K562 (cell line): ENCODE measurements at regions not wholly inside any gene's neighbourhood (a gene's known extent, or its start where the extent isn't known, plus 50 kb on each side); places are given as distances from the start of the nearest gene placed in this dataset.
"Not testable (repeated sequence)": the region's sequence is repeated elsewhere in the genome, so short reads cannot be mapped to it uniquely, and the experiment has no call there.

Experiments
- CTCF ChIP-seq, 3 experiments: IDR thresholded peaks in 2 of 3; conservative IDR thresholded peaks in 1 of 3; 2 replicates each; pipeline ENCODE4 v1.5.1; 2011 to 2012; ENCODE audit warnings: low read length in 3 of 3, mild to moderate bottlenecking in 3 of 3, control low read depth in 2 of 3, improper control_type of control experiment in 1 of 3, inconsistent platforms in 1 of 3, low read depth in 1 of 3, mixed read lengths in 1 of 3, moderate library complexity in 1 of 3; ENCODE audit not compliant: insufficient read depth in 2 of 3
- POLR2AphosphoS2 ChIP-seq: IDR thresholded peaks from 2 replicates; pipeline ENCODE4 v1.6.1; 2012; ENCODE audit warnings: low read length, improper control_type of control experiment

DNA sequence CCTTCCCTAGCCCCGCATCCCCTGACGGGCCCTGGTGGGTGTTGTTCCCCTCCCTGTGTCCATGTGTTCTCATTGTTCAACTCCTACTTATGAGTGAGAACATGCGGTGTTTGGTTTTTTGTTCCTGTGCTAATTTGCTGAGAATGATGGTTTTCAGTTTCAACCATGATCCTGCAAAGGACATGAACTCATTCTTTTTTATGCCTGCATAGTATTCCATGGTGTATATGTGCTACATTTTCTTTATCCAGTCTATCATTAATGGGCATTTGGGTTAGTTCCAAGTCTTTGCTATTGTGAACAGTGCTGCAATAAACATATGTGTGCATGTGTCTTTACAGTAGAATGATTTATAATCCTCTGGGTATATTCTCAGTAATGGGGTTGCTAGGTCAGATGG is 65.7 kb upstream of the DCD start:
- TF ChIP-seq POLR2AphosphoS2; CTCF (IDR thresholded peaks at IDR 0.05 in 2 of 3, conservative IDR thresholded peaks at IDR 0.05 in 1 of 3; ENCODE audit: insufficient read depth in 2 of 3, low read depth in 1 of 3, low read length in 3 of 3): not testable (repeated sequence)
